SK-N-SH (cell line): ENCODE measurements at regions not wholly inside any gene's neighbourhood (a gene's known extent, or its start where the extent isn't known, plus 50 kb on each side); places are given as distances from the start of the nearest gene placed in this dataset.

Experiments used
- CTCF ChIP-seq: fragments of 200-600 bp; sonication (generic); IDR thresholded peaks from 2 replicates; pipeline ENCODE4 v1.6.1; 2017; ENCODE audit warnings: antibody characterized with exemption, mild to moderate bottlenecking, moderate library complexity
- FOXJ3 ChIP-seq: sonication (generic); formaldehyde crosslinking; IDR thresholded peaks from 2 replicates; pipeline ENCODE4 v1.5.1; 2020; ENCODE audit warnings: mild to moderate bottlenecking, missing genetic modification reagents
- JUND ChIP-seq: IDR thresholded peaks from 2 replicates; pipeline ENCODE4 v1.4.0; 2012
- MAX ChIP-seq: IDR thresholded peaks from 2 replicates; pipeline ENCODE4 v1.4.0; 2012; ENCODE audit warnings: low read depth
- MXI1 ChIP-seq: IDR thresholded peaks from 2 replicates; pipeline ENCODE4 v1.6.1; 2012; ENCODE audit warnings: mild to moderate bottlenecking, low read depth, low read length, improper control_type of control experiment
- POLR2AphosphoS5 ChIP-seq: IDR thresholded peaks from 2 replicates; pipeline ENCODE4 v1.6.1; 2012; ENCODE audit warnings: low read depth, low read length
- RAD21 ChIP-seq: IDR thresholded peaks from 2 replicates; pipeline ENCODE4 v1.6.1; 2012; ENCODE audit warnings: mild to moderate bottlenecking, low read length
- RCOR1 ChIP-seq: fragments of 150-350 bp; IDR thresholded peaks from 2 replicates; pipeline ENCODE4 v1.6.1; 2017; ENCODE audit warnings: antibody characterized with exemption, low read length
- REST ChIP-seq: IDR thresholded peaks from 2 replicates; pipeline ENCODE4 v1.6.1; 2012; ENCODE audit warnings: mild to moderate bottlenecking, low read depth, low read length, moderate library complexity
- TCF12 ChIP-seq: IDR thresholded peaks from 2 replicates; pipeline ENCODE4 v1.4.0; 2012
- USF1 ChIP-seq: IDR thresholded peaks from 2 replicates; pipeline ENCODE4 v1.4.0; 2012; ENCODE audit warnings: low read depth, borderline replicate concordance
- YY1 ChIP-seq: IDR thresholded peaks from 2 replicates; pipeline ENCODE4 v1.4.0; 2012; ENCODE audit warnings: low read depth, mild to moderate bottlenecking

GRCh38 chr11:119978696-119979095, 159.2 kb downstream of the TRIM29 start:
- TF ChIP-seq YY1 = no peak
- TF ChIP-seq REST = no peak
- TF ChIP-seq MAX = no peak
- TF ChIP-seq TCF12 = no peak
- no peak for TF ChIP-seq RAD21
- no peak for TF ChIP-seq RCOR1
- no peak for TF ChIP-seq CTCF
- TF ChIP-seq USF1 = no peak
- TF ChIP-seq JUND = no peak
- TF ChIP-seq MXI1 = no peak
- TF ChIP-seq FOXJ3 (CRISPR knock-in tag) = no peak
- TF ChIP-seq POLR2AphosphoS5 = no peak
